IMR-90 (cell line): ENCODE measurements at regions not wholly inside any gene's neighbourhood (a gene's known extent, or its start where the extent isn't known, plus 50 kb on each side); places are given as distances from the start of the nearest gene placed in this dataset.

Experiments
- CHD1 ChIP-seq: IDR thresholded peaks from 2 replicates; pipeline ENCODE4 v1.6.1; 2012; ENCODE audit warnings: low read depth, low read length, improper control_type of control experiment
- CTCF ChIP-seq: conservative IDR thresholded peaks from 2 replicates; pipeline ENCODE4 v1.5.1; 2012; ENCODE audit warnings: mild to moderate bottlenecking, low read depth, low read length, improper control_type of control experiment
- ELK1 ChIP-seq: fragments of 150-350 bp; IDR thresholded peaks from 2 replicates; pipeline ENCODE4 v1.6.1; 2016; ENCODE audit warnings: low read depth, mild to moderate bottlenecking, low read length, moderate library complexity, borderline replicate concordance
- FOS ChIP-seq: fragments of 150-350 bp; IDR thresholded peaks from 2 replicates; pipeline ENCODE4 v1.6.1; 2016; ENCODE audit warnings: low read depth, low read length
- MAFK ChIP-seq: IDR thresholded peaks from 2 replicates; pipeline ENCODE4 v1.6.1; 2012; ENCODE audit warnings: low read depth, low read length, improper control_type of control experiment
- MAZ ChIP-seq: IDR thresholded peaks from 2 replicates; pipeline ENCODE4 v1.6.1; 2012; ENCODE audit warnings: low read depth, mild to moderate bottlenecking, low read length, improper control_type of control experiment, moderate library complexity, borderline replicate concordance
- MXI1 ChIP-seq: IDR thresholded peaks from 2 replicates; pipeline ENCODE4 v1.6.1; 2012; ENCODE audit warnings: low read depth, mild to moderate bottlenecking, low read length, moderate library complexity, borderline replicate concordance
- POLR2A ChIP-seq: IDR thresholded peaks from 2 replicates; pipeline ENCODE4 v1.6.1; 2012; ENCODE audit warnings: mild to moderate bottlenecking, low read depth, low read length
- RAD21 ChIP-seq: IDR thresholded peaks from 2 replicates; pipeline ENCODE4 v1.6.1; 2012; ENCODE audit warnings: low read length, improper control_type of control experiment
- RCOR1 ChIP-seq: IDR thresholded peaks from 2 replicates; pipeline ENCODE4 v1.6.1; 2012; ENCODE audit warnings: mild to moderate bottlenecking, low read length, improper control_type of control experiment; ENCODE audit not compliant: insufficient replicate concordance
- RFX5 ChIP-seq: IDR thresholded peaks from 2 replicates; pipeline ENCODE4 v1.8.0; 2012; ENCODE audit warnings: low read depth, mild to moderate bottlenecking, low read length, moderate library complexity
- SMC3 ChIP-seq: fragments of 150-350 bp; IDR thresholded peaks from 2 replicates; pipeline ENCODE4 v1.6.1; 2016; ENCODE audit warnings: low read depth, mild to moderate bottlenecking, antibody characterized with exemption, low read length, moderate library complexity
- USF2 ChIP-seq: fragments of 150-350 bp; IDR thresholded peaks from 2 replicates; pipeline ENCODE4 v1.6.1; 2017; ENCODE audit warnings: mild to moderate bottlenecking, antibody characterized with exemption, low read length, low read depth

DNA sequence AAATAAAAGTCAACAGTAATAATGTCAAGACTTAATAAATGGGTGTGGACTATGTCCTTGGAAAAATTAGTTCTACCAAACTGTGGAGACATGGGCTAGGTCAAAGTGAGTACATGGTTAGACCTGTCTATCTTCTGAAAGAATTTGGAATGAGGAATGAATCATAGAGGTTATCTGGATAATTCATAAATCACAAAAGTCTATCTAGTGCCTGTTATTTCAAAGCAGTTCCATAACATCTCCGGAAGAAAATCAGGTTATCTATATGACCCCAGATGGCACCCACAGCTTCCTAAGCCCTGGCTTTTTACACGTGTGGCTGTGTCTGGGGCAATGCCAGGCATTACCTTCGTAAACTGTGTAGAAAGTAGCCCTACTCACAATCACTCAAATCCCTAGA, 272.0 kb downstream of the ETAA1 start:
- no peak for TF ChIP-seq CTCF
- no peak for TF ChIP-seq POLR2A
- TF ChIP-seq MAZ: no peak
- no peak for TF ChIP-seq RAD21
- no peak for TF ChIP-seq RFX5
- no peak for TF ChIP-seq CHD1
- no peak for TF ChIP-seq RCOR1
- TF ChIP-seq USF2: no peak
- TF ChIP-seq MXI1: no peak
- no peak for TF ChIP-seq MAFK
- TF ChIP-seq SMC3: no peak
- TF ChIP-seq ELK1: no peak
- no peak for TF ChIP-seq FOS
